ENCODE measurements at regions not wholly inside any gene's neighbourhood (a gene's known extent, or its start where the extent isn't known, plus 50 kb on each side); places are given as distances from the start of the nearest gene placed in this dataset.

DNA sequence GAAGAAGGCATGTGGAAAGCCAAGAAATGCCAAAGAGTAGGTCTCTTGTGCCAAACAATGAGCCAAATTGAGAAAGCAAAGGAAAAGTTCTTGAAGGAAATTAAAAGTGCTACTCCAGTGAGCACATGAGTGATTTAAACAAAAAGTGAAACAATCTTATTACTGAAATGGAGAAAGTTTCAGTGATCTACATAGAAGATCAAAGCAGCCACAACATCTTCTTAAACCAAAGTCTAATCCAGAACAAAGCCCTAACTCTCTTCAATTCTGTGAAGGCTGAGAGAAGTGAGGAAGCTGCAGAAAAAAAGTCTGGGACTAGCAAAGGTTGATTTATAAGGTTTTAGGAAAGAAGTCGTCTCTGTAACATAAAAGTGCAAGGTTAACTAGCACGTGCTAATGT is 259.6 kb downstream of the FLRT2 start:
- no peak overlapping the region for H2AK9ac ChIP-seq (replicated peaks; ENCODE audit: low read depth, low read length, poor library complexity)
- no peaks in the 10 kb centered on the region for H3K36me3 ChIP-seq (ENCODE audit: control insufficient read depth, insufficient read depth, low read length)
- TF ChIP-seq POLR2A (IDR thresholded peaks at IDR 0.05; ENCODE audit: low read depth, low read length): no peak
- no peak for TF ChIP-seq NFE2L2 (IDR thresholded peaks at IDR 0.05; ENCODE audit: low read depth, low read length)
- no peak for TF ChIP-seq CEBPB (IDR thresholded peaks at IDR 0.05; ENCODE audit: low read depth, low read length)
- TF ChIP-seq BHLHE40 (IDR thresholded peaks at IDR 0.05; ENCODE audit: low read depth, low read length): no peak
- TF ChIP-seq RAD21 (IDR thresholded peaks at IDR 0.05; ENCODE audit: low read length): no peak
- TF ChIP-seq, protein P1, sequence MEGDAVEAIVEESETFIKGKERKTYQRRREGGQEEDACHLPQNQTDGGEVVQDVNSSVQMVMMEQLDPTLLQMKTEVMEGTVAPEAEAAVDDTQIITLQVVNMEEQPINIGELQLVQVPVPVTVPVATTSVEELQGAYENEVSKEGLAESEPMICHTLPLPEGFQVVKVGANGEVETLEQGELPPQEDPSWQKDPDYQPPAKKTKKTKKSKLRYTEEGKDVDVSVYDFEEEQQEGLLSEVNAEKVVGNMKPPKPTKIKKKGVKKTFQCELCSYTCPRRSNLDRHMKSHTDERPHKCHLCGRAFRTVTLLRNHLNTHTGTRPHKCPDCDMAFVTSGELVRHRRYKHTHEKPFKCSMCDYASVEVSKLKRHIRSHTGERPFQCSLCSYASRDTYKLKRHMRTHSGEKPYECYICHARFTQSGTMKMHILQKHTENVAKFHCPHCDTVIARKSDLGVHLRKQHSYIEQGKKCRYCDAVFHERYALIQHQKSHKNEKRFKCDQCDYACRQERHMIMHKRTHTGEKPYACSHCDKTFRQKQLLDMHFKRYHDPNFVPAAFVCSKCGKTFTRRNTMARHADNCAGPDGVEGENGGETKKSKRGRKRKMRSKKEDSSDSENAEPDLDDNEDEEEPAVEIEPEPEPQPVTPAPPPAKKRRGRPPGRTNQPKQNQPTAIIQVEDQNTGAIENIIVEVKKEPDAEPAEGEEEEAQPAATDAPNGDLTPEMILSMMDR (conservative IDR thresholded peaks at IDR 0.05; ENCODE audit: low read depth, low read length): no peak
- TF ChIP-seq, protein P2, sequence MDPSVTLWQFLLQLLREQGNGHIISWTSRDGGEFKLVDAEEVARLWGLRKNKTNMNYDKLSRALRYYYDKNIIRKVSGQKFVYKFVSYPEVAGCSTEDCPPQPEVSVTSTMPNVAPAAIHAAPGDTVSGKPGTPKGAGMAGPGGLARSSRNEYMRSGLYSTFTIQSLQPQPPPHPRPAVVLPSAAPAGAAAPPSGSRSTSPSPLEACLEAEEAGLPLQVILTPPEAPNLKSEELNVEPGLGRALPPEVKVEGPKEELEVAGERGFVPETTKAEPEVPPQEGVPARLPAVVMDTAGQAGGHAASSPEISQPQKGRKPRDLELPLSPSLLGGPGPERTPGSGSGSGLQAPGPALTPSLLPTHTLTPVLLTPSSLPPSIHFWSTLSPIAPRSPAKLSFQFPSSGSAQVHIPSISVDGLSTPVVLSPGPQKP (IDR thresholded peaks at IDR 0.05; ENCODE audit: borderline replicate concordance, low read depth, low read length): no peak
- TF ChIP-seq CHD1 (IDR thresholded peaks at IDR 0.05; ENCODE audit: low read depth, low read length): no peak
- TF ChIP-seq, protein P3, sequence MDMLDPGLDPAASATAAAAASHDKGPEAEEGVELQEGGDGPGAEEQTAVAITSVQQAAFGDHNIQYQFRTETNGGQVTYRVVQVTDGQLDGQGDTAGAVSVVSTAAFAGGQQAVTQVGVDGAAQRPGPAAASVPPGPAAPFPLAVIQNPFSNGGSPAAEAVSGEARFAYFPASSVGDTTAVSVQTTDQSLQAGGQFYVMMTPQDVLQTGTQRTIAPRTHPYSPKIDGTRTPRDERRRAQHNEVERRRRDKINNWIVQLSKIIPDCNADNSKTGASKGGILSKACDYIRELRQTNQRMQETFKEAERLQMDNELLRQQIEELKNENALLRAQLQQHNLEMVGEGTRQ (IDR thresholded peaks at IDR 0.05; ENCODE audit: low read depth, low read length): no peak
- TF ChIP-seq MAFK (IDR thresholded peaks at IDR 0.05; ENCODE audit: low read depth, low read length): no peak
- TF ChIP-seq FOS (IDR thresholded peaks at IDR 0.05; ENCODE audit: low read depth, low read length): no peak
- TF ChIP-seq RFX5 (IDR thresholded peaks at IDR 0.05; ENCODE audit: low read depth, low read length): no peak
- TF ChIP-seq MXI1 (IDR thresholded peaks at IDR 0.05; ENCODE audit: borderline replicate concordance, low read depth, low read length): no peak
- no peak for TF ChIP-seq RCOR1 (IDR thresholded peaks at IDR 0.05; ENCODE audit: insufficient replicate concordance, low read length)
- TF ChIP-seq SMC3 (IDR thresholded peaks at IDR 0.05; ENCODE audit: low read depth, low read length): no peak
- no peak for TF ChIP-seq MAZ (IDR thresholded peaks at IDR 0.05; ENCODE audit: borderline replicate concordance, low read depth, low read length)
- no peak overlapping the region for H3K4me3 ChIP-seq (ENCODE audit: insufficient read depth, low read depth, low read length)
- 60% methylated on average over 1 of the region's 2 CpGs; no CpG with 5 or more reads in 1 of the 2 experiments for WGBS, 2 experiments (ENCODE audit: extremely low coverage in 2 of 2, insufficient read length in 1 of 2)
- BruUV-seq (replicated peaks): no TSS peak
- H3K9ac ChIP-seq (ENCODE audit: low read depth, low read length): no peak overlapping the region
- no peak overlapping the region for H3K14ac ChIP-seq (replicated peaks; ENCODE audit: low read depth, low read length)
- H3K9me3 ChIP-seq (ENCODE audit: control insufficient read depth, insufficient read depth, low read length): no peaks in the 10 kb centered on the region
- H3K56ac ChIP-seq (ENCODE audit: extremely low read depth, insufficient read depth, low read length): no peak overlapping the region
- H3K23ac ChIP-seq (ENCODE audit: low read depth, low read length): no peak overlapping the region
- H2AFZ ChIP-seq (replicated peaks; ENCODE audit: low read length, poor library complexity): no peak overlapping the region
- POLR2A ChIA-PET (ENCODE audit: unreplicated experiment): no interaction called here
- no peak overlapping the region for H2BK5ac ChIP-seq (ENCODE audit: low read depth, low read length, poor library complexity, severe bottlenecking)
- H3K4me2 ChIP-seq (ENCODE audit: low read depth, low read length): no peak overlapping the region
- H3K18ac ChIP-seq (ENCODE audit: low read depth, low read length): no peak overlapping the region
- H3K9me1 ChIP-seq (ENCODE audit: insufficient read depth, low read length): no peaks in the 10 kb centered on the region
- DNase-seq (no peak), ATAC-seq (ENCODE audit: low read depth) (no peak)
- intact Hi-C loops (cut with micrococcal nuclease) (no loop called here), in situ Hi-C loops (cut with MboI; ENCODE audit: low sequenced_read_pairs) (no loop called here), dilution Hi-C loops (cut with HindIII; ENCODE audit: low sequenced_read_pairs, unreplicated experiment) (no loop called here)
- no peak overlapping the region for H4K91ac ChIP-seq (ENCODE audit: insufficient read depth, low read depth, low read length)
- H3K27ac ChIP-seq (ENCODE audit: insufficient read depth, low read length): no peak overlapping the region
- no peaks in the 10 kb centered on the region for H4K20me1 ChIP-seq (ENCODE audit: insufficient read depth, low read length)
- H2BK20ac ChIP-seq (ENCODE audit: low read depth, low read length): no peak overlapping the region
- H3K4me1 ChIP-seq (ENCODE audit: control insufficient read depth, insufficient read depth, low read length): no peaks in the 10 kb centered on the region
- no peak overlapping the region for H3K4ac ChIP-seq (ENCODE audit: low read depth, low read length)
- no peak overlapping the region for H2AK5ac ChIP-seq (ENCODE audit: low read depth, low read length)
- no peak overlapping the region for H2BK120ac ChIP-seq (ENCODE audit: low read depth, low read length)
- H2BK15ac ChIP-seq (ENCODE audit: low read depth, low read length): no peak overlapping the region
- no peak overlapping the region for H4K8ac ChIP-seq (ENCODE audit: low read depth in 2 of 2, low read length in 2 of 2)
- H3K79me1 ChIP-seq (ENCODE audit: low read depth in 1 of 2, low read length in 2 of 2): no peaks in the 10 kb centered on the region
- no peak overlapping the region for H4K5ac ChIP-seq (ENCODE audit: low read depth, low read length)
- H3K27me3 ChIP-seq (ENCODE audit: control insufficient read depth, insufficient read depth, low read length): no peaks in the 10 kb centered on the region
- CTCF ChIA-PET: interaction anchor here (0.6 kb wide), 1 partner anchor 16 kb away, joined by 3 read pairs; no protein-coding TSS in a partner anchor

Measured in IMR-90 (cell line).